ENCODE measurements at regions not wholly inside any gene's neighbourhood (a gene's known extent, or its start where the extent isn't known, plus 50 kb on each side); places are given as distances from the start of the nearest gene placed in this dataset.
A peak's percentile ranks its signal among the peaks of the same experiment; 100 is the strongest.

DNA sequence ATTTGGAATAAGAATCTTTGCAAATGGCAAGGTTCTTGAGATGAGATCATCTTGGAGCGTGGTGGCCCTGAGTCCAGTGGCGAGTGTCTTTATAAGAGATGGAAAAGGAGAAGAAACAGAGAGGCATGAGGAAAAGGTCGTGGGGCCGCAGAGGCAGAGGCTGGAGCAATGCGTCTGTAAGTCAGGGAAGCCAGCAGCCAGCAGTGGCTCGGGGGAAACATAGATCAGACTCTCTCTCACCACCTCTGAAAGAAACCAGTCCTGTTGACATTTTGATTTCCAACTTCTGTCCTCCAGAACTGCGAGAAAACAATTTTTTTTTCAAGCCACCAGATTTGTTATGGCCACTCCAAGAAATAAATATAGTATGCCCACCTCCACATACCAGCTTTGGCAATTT, 226.6 kb downstream of the TFAP2C start:
- WGBS, 2 donors: 29 to 30% methylated on average over 7 of the region's 7 CpGs
- H3K27ac ChIP-seq: no peak overlapping the region
- H3K27me3 ChIP-seq: peaks cover 0 to 47% (median 16%) of the 10 kb centered on the region in 7 donors
- TF ChIP-seq CTCF (IDR thresholded peaks at IDR 0.05): no peak
- H3K36me3 ChIP-seq: no peaks in the 10 kb centered on the region
- ATAC-seq (no peak), DNase-seq (no peak)
- H3K9me3 ChIP-seq: peaks cover 0 to 9% (median 0%) of the 10 kb centered on the region in 11 donors
- H3K4me1 ChIP-seq: no peaks in the 10 kb centered on the region
- H3K4me3 ChIP-seq: no peak overlapping the region
- intact Hi-C loops (cut with DNase I): no loop called here

GRCh38 chr20:56857950-56858349, 228.8 kb downstream of the TFAP2C start:
- ATAC-seq (no peak), DNase-seq (no peak)
- H3K36me3 ChIP-seq: no peaks in the 10 kb centered on the region
- no peak overlapping the region for H3K27ac ChIP-seq
- peaks cover 0 to 69% (median 36%) of the 10 kb centered on the region in 7 donors for H3K27me3 ChIP-seq
- H3K4me1 ChIP-seq: no peaks in the 10 kb centered on the region
- no peak for TF ChIP-seq CTCF (IDR thresholded peaks at IDR 0.05)
- intact Hi-C loops (cut with DNase I): no loop called here
- no peak overlapping the region for H3K4me3 ChIP-seq
- 70 to 74% methylated on average over 8 of the region's 8 CpGs for WGBS, 2 donors
- no peaks in the 10 kb centered on the region for H3K9me3 ChIP-seq

DNA sequence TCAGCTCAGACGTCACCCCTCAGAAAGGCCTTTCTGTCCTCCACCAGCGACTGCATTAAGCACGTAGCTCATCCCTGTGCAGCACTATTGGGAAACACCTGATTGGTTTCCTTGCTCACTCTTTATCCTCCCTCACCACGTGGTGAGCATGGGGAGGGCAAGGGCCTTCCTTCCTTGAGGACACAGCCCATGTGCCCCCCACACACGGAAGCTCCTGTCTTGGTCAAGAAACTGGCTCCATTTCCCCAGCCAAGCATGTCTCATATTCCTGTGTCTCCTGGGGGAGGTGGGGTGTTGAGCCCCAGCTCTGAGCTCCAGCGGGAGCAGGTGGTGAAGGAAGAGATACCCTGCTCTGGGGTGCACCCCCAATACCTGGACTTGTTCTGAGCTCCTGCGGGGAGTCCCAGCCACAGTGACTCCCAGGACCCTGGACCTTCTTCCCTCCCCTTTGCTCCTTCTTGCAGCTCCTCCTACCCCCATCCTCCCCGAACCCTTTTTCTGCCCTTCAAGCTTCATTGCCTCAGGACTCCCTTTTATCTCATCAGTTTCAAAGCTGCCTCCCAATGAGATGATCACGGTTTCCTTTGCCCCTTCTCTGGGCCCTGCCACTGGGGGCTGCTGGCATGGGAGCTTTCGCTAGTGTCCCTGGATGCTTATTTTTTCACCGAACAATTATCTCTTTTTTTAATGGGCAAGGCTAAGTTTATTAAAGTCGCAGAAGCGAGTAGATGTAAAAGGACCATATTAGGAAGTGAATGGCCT, 230.1 kb downstream of the TFAP2C start:
- DNase-seq (no peak), ATAC-seq (no peak)
- Histone ChIP-seq H3K4me3 (no peak overlapping the region), H3K36me3 (no peaks in the 10 kb centered on the region), H3K4me1 (no peaks in the 10 kb centered on the region), H3K27me3 (peaks cover 0 to 80% (median 45%) of the 10 kb centered on the region in 7 donors), H3K9me3 (no peaks in the 10 kb centered on the region), H3K27ac (no peak overlapping the region)
- TF ChIP-seq CTCF (IDR thresholded peaks at IDR 0.05): no peak
- WGBS, 2 donors: 45 to 48% methylated on average over 13 of the region's 13 CpGs
- intact Hi-C loops (cut with DNase I): no loop called here

DNA sequence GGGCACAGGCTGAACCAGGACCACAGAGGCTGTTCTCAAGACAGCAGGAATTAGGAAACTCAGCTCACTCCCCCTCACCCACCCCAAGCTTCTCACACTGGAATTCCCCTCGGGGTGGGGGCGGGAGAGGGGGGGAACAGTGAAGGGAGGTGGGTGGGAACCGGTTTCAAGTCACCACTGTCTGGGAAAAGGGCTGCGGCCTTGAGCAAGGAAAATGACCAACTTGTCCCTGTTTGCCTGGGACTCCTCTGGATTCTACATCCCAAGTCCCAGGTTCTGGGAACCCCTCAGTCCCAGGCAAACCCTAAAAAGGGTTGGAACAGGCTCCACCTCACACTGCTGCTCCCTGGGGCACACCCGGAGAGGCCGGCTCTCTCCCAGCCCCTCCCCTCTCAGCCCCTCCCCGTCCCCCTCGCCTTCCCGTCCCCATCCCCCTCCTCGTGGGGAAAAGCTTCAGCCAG, 230.7 kb downstream of the TFAP2C start:
- H3K27ac ChIP-seq: no peak overlapping the region
- TF ChIP-seq CTCF (IDR thresholded peaks at IDR 0.05): no peak
- peak in 1 of 8 donors; percentile 23 for ATAC-seq

More for the DNA sequence above, 230.7 kb downstream of the TFAP2C start:
- Histone ChIP-seq H3K9me3 (no peaks in the 10 kb centered on the region), H3K4me1 (no peaks in the 10 kb centered on the region), H3K4me3 (no peak overlapping the region), H3K36me3 (no peaks in the 10 kb centered on the region), H3K27me3 (peaks cover 0 to 86% (median 51%) of the 10 kb centered on the region in 7 donors)
- intact Hi-C loops (cut with DNase I): no loop called here
- no peak for DNase-seq
- WGBS, 2 donors: 6 to 7% methylated on average over 10 of the region's 10 CpGs
